DMS53 treated with DMSO at 0.1 percent for 48 hours (cell line): ENCODE measurements at regions not wholly inside any gene's neighbourhood (a gene's known extent, or its start where the extent isn't known, plus 50 kb on each side); places are given as distances from the start of the nearest gene placed in this dataset.

Experiments
- DNase-seq: peaks from one replicate; lab custom pipeline; 2025; ENCODE audit not compliant: unreplicated experiment; lab: John Stamatoyannopoulos, UW

DNA sequence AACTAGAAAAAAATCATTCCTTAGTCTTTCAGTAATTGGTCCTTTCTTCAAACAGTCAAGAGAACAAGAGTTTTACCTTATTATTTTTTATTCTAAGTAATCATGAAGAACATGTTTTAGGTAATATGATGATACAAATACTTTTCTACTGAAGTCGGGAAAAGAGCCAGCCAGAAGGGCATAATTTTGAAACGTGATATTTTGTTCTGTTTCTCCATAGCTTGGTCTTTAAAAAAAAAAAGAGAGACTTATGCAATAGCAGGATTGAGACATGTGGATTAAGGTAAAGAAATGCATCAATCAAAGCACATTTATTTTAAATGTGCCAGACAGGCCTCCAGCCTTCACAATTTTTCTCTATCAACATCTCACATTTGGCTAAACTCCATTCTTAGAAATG lies 1016.8 kb downstream of the CNTNAP5 start:
- DNase-seq: no peak

DNA sequence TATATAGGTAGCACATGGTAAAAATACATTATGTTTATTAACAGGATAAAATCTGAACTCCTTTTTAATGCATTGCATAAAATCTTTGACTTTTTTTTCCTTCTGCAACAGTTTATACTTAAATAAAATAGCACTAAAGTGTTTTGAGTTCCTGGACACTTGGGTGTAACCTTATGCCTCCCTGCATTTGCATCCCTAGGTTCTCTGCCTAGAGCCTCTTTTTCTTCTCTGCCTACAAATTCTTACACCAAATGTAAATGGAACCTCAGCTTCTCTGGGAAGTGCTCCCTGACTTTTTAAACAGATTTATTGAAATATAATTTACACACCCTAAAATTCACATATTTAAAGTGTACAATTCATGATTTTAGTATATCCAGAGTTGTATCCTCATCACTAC lies 1017.6 kb downstream of the CNTNAP5 start:
- no peak for DNase-seq

DNA sequence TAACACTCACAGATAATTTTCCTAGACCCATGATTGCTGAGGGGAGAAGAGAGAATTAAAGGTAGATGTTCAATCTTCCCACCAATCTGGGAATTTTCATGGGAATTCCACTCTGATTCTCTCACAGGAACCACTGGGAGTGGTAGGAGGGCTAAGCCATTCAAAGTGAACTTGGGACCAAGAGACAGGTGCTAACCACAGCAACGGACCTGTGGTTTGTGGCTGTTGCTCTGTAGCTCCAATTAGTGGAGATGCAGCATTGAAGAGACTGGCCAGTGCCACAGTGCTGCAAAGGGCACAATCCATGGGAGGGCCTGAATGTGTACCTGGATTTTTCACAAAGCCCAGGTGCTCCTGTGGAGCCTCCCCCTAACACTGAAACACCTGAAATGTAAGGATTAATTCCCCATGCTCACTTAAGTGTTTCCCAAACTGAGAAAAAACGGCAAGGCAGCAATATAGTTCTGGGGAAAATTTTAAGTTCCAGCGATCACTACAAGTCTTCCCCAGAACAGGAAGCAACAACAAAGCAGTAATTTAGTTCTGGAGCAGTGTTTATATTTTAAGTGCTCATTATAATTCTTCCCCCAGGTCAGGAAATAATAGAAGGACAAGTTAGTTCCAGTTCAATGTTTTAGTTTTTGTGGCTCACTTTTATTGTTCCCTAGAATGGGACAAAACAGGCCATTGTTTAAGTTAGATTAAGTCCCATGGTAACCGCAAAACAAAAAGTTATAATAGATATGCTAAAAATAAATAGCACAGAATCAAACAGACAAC lies 1045.8 kb downstream of the CNTNAP5 start:
- DNase-seq: no peak

DNA sequence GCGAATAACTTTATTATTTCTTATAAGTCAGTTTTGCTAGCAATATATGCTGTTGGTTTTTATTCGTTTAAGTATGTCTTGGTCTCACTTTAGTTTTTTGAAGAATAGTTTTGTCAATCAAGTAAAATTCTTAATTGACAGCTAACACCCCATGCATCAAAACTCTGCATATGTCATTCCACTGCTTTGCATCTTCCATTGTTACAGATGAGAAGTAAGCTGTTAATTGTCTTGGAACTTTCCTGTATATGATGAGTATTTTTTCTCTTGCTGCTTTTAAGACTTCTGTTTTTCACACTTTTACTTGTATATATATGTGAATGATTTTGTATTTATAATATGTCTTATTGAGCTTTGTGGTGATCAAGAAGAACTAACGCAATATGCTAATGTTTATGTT lies 1048.4 kb downstream of the CNTNAP5 start:
- DNase-seq: no peak

DNA sequence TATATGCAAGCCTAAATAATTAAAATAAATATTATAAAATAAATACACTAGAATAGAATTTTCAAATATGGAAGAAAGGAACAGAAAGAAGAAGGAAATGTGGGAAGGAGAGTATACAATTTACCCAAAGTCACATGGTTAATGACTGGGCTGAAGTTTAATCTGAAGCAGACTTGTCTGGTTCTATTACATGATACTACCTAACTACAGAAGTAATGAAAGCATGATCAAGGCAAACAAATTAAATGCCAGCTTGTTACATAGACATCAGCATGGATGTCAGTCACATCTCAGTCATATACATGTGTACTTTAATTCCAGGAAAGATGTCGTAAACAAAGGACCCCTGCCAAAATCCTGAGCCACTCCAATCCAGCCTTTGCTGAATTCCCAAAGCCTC lies 1060.8 kb downstream of the CNTNAP5 start:
- DNase-seq: peak; percentile 48

DNA sequence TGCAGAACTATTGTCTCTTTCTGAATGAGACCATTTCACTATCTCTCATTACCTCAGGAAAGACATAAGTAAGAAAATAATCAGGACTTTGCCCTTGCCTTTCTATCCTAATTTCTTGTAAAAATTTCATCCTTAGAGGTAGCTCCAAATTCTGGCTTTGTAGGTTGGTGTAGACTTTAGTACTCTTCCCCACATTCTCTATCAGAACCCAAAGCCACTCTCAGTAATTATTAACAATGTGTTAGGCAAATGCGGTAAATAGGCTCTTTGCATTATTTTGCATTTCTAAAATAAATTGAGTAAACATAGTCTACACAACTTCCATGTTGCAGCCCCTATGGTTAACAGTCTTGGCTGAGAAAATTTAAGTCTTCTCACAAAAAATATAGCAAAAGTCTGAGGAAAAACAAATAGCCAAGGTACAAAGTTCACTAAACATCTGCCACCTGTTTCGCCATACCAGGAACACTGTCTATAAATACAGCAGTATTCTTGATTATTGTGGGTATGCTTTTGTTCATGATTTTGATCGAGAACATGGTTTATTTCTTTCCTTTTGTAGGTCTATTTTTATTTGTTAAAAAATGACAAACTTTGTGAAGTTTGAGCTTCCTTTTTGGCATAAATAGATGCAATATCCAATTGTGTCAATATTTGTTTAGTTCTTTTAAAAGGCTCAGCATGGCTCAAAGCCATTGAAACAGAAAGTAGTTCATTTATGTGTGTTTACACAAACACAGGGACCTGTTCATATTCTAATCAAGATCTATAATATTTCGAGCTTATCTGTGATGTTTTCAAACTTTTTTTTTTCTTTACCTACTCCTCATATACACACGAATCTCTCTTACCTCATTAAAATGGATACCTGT lies 1061.5 kb downstream of the CNTNAP5 start:
- peak; percentile 86 for DNase-seq

DNA sequence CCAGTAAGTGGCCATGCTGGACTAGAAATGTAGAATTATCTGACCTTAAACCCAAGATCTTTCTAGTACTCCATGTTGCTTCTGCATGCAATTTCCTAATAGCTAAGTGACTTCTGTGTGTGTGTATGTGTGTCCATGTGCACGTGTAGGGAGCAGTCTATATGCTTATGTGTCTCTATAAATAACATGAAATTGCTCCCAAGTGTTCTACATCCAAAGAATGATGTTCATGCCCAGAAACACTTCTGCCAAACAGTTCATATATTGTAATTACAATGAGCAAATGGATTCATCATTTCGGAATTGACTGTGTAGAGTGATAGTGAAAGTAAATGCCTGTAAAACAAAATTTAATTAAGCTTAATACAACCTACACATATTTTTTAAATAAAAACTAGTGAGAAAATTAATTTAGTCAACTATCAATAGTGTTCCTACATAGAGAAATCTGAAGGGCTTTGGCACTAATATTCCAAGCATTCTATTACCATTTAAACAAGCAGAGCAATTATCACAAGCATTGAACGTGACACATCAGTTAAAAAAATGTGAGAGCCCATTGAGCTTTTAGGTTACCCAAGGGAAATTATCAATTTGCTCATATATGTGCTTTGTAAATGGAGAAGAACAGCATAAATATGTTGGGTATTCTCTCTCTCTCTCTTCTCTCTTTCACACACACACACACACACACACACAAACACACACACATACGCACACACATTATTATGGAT lies 1067.4 kb downstream of the CNTNAP5 start:
- DNase-seq: no peak

DNA sequence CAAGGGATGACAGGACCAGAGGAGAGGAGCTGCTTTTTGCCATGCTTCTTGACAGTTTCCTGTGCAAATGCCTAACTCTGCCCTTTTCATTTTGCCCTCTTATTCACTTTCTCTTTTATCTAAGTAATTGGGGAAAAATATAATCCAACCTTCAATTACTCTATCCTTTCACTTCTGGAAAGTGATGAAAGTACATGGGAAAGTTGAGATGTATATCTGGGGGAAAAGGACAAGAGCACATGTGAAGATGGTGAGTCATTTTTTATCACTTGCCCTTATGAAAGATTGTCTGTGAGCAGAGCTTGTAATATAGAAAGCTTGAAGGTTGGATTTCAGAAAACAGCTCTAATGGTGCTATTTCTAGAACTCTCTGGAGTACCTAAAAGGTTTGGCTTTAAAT lies 1070.7 kb downstream of the CNTNAP5 start:
- DNase-seq: no peak

DNA sequence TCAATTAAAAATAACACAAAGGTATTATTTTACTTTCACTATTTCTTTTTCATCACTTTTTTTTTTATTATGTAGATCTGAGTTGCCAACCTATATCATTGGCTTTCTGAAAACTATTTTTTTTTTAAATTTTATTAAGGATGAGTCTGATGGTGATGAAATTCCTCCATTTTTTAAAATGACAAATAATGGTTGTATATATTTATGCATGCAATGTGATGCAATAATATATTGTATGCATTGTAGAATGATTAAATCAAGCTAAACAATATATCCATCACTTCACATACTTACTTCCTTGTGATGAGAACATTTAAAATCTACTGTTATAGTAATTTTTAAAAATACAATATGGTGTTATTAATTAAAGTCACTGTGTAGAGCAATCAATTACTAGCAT lies 1081.6 kb downstream of the CNTNAP5 start:
- no peak for DNase-seq

DNA sequence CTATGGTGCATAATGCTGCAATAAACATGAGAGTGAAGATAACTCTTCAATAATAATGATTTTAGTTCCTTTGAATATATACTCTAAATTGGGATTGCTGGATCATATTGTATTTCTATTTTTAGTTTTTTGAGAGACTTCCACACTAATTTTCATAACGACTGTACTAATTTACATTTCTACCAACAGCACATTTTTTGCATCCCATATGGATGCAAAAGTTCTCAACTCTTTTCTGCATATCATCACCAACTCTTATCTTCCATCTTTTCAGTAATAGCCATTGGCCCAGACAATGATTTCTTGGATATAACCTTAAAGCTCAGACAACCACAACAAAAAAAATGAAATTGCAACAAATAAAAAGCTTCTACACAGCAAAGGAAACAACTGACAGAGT lies 1082.4 kb downstream of the CNTNAP5 start:
- DNase-seq: no peak

DNA sequence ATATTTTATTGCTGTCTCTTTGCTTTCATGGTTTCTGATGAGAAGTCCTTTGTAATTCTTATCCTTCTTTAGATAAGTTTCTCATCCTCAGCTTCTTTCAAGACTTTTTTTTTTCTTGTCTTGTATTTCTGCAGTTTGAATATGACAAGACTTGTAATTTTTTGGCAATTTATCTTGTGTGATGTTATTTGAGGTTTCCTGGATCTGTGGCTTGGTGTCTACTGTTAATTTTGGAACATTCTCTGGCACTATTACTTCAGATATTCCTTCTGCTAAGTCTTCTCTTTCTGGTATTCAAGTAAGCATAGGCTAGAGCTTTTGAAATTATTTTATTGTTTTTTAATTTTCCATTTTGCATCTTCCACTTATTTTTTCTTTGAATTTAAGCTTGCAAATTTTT lies 1083.2 kb downstream of the CNTNAP5 start:
- DNase-seq: no peak

DNA sequence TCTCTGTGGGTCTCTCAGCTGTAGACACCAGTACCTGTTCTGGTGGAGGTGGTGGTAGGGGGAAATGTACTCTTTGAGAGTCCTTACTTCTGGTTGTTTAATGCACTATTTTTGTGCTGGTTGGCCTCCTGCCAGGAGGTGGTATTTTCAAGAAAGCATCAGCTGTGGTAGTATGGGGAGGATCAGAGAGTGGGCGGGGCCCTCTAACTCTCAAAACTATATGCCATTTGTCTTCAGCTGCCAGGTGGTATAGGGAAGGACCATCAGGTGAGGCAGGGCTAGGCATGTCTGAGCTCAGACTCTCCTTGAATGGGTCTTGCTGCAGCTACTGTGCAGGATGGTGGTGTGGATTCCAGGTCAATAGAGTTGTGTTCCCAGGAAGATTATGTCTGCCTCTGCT lies 1100.8 kb downstream of the CNTNAP5 start:
- DNase-seq: no peak

DNA sequence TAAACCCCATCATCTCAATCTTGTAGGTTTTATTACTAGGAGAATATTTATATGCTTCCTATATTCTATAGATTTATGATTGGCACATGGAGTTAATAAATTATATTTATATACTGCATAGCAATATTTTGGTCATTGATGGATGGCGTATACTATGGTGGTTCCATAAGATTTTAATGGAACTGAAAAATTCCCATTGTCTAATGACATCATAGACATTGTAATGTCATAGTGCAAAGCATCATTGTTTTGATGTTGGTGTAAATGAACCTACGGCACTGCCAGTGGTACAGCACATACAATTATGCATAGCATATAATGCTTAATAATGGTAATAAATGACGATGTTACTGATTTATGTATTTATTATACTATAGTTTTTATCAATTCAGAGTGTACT lies 1135.9 kb downstream of the CNTNAP5 start:
- no peak for DNase-seq

DNA sequence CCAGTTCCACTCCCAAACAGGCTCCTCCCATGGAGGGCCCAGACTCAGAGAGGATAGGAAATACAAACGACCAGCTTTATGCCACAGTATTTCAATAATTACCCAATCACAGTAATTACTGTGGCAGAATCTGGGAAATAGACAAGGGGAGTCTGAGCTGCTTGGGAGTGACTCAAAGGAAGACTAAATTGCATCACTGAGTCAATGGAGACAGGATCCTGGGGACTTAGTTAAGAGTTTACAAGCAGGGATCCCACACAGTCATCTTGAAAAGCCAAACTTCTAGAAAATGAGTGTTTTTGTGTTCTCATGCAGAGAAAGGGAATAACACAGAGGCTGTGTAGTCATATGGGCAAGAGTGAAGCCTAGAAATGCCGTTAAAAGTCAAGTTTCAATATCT lies 1142.1 kb downstream of the CNTNAP5 start:
- DNase-seq: no peak

DNA sequence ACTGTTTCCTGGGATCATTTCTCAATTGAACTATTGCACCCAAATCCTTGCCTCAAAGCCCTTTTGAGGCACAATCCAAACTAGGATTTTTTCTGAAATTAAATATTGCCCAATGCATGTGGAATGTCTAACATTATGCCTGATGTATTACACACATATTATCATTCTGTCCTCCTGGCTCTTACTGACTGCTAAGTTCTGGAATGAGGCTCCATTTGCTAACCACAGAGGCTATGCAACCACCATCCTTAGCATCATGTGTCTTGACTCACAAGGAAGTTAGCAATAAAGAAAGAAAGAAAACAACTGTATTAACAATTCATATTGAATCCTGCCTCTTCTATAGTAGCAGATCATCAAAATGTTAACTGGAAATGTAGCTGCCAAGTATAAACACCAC lies 1142.7 kb downstream of the CNTNAP5 start:
- no peak for DNase-seq

DNA sequence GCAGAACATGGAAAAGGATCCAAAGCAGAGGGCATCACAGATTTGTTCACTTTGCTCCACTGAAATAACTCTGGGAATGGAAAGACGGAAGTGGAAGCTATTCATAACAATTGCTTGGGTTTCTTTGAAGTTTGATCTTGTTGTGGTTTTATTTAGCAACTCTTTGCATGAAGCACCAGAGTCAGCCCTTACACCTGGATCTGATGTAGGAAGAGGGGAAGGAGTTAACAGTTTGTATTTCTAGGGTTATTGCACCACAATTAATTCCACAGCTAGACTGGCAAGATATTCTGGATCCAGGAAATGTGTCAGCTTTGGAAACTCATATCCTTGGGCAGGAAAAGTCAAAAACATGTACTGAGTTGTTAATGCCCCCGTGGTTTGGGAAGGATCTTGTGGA lies 1143.4 kb downstream of the CNTNAP5 start:
- no peak for DNase-seq

DNA sequence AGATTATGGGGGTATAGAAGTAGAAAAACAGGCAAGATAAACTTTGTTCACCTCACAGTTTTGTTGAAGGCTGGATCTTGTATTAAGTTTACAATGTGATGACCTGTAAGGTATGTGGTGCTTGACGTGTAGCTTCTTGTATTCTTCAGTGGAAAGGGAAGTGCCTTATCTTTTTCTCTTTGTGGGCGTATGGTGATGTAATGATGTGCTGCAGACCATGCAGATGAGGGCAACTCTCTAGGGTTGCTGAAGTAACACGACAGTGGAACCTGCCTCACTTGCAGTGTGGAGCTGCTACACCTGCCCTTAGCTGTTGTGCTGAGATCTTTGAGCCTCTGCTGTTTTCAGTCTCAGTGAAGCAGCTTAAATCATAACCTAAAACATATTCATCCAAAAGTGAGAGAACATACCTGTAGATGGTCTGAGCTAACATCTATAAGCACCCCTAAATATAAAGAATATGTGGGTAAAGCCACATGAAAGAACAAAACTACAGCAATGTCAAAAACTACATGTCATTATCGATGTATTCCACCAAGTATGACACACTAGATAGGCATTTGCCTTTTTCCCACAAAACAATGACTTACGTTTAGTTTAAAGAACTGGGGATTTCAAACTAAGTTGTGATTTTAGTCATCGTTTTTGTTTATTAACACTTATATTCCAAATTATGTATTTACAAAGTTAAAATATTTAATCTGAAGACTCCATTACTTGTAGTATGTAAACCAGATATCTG lies 1144.1 kb downstream of the CNTNAP5 start:
- DNase-seq: no peak

DNA sequence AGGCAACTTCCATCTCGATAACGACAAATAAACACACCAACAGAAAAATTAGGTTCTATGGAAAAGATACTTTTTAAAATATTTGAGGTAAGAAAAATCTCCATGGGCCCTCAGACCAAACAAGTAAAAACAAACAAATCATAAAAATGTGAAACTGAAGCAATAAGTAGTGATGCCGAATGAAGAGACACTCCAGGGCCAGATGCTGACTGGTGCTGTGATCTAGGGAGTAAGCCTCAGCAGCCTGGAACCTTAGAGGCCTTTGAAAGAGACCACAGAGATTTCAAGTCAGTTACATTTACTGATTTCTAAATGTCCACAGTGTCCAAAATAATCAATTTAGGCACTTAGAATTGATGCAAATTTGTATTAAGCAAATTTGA lies 1144.7 kb downstream of the CNTNAP5 start:
- DNase-seq: no peak

DNA sequence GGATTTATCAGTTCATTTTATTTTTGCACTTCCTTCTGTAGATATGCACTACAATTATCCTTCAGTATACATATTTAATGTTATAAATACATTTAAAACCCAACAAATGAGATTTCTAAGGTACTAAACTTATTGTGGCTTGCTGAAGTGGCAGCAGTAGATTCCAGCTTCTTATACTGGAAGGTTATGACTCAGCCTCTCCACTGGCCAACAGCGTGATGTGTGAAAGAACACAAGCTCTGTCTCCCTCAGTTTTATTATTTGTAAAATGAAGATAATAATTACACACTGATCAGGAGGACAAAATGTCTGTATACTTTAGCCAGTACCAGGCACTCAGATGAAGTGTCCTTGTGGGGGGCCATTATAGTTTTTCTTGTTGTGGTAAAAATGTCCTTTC lies 1147.1 kb downstream of the CNTNAP5 start:
- DNase-seq: no peak

DNA sequence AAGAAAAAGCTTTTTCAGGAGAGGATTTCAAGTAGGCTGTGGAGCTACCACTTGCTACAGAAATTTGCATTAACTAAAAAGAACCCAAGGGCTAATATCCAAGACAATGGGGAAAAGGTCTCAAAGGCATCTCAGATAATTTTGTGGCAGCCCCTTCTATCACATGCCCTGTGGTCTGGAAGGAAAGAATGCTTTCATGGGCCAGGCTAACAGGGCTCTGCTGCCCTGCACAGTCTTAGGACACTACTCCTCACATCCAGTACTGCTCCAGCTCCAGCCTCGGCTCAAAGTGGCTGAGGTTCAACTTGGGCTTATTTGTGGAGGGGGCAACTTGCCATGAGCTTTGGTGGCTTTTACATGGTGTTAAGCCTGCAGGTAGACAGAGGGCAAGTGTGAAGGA lies 1150.3 kb downstream of the CNTNAP5 start:
- DNase-seq: no peak

DNA sequence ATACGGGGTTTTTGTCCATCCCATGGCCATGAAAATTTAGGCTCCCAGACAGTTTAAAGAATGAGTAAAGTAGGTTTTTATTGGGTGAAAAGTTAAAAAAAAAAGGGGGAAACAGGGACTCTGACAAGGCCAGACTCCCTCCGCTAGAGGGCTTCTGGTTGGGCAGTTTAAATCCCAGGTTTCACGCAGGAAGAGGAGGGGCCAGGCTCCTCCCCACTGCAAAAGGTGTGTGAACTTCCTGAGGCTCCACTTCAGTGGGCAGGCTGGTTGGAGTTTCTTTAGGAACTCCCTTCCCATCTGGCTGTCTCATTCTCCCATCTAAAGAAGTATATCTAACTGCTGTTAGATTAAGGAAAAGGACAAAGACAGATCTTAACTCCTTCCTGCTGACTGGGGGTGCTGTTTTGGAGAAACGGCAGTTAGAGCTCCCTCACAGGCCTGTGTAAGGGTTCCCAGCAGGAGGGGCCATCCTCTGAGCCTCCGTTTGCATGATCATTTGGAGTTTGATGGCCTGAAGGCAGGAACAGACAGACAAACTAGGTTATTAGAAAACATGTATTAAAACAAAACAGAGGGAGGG lies 1160.7 kb downstream of the CNTNAP5 start:
- DNase-seq: no peak
